GM21723 (cell line): ENCODE measurements at regions not wholly inside any gene's neighbourhood (a gene's known extent, or its start where the extent isn't known, plus 50 kb on each side); places are given as distances from the start of the nearest gene placed in this dataset.

Source experiments
- ATAC-seq: cut with Tn5 transposase; IDR thresholded peaks from one replicate; pipeline ENCODE4 v1.9.1; 2021; ENCODE audit warnings: mild to moderate bottlenecking, moderate library complexity; ENCODE audit not compliant: unreplicated experiment

DNA sequence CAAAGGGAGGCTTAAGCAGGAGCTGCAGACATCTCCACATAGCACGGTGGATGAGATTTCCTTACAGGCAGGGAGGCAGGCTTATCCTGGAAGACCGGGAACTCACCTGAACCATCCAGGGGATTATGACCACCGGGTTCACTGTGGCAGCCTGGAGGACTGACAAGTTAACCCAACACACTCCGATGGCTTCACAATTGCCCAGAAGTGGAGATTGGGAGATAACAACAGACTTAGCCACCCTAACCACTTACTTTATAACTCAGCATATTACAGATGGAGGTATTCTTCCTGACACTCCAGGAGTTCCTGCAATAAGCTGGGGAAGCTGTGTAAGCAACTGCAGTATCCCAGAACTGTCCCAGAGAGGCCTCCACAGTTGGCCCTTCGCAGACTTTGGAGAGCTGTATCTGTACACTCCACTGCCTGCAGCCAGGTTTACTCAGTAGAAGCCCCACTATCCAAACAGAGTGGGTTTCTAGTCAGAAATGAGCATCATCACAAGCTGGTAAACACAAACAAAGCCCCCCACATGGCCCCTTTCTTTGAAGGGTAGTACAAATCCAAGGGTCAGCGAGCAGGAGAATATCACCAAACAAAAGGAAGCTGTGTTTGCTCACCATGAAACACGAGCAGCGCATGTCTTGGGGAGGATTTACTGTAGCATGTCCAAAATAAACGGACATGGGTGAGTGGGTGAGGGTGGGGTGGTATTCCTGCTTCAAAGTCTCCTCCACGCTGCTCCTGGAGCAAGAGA lies 462.2 kb downstream of the RASEF start:
- ATAC-seq: no peak

DNA sequence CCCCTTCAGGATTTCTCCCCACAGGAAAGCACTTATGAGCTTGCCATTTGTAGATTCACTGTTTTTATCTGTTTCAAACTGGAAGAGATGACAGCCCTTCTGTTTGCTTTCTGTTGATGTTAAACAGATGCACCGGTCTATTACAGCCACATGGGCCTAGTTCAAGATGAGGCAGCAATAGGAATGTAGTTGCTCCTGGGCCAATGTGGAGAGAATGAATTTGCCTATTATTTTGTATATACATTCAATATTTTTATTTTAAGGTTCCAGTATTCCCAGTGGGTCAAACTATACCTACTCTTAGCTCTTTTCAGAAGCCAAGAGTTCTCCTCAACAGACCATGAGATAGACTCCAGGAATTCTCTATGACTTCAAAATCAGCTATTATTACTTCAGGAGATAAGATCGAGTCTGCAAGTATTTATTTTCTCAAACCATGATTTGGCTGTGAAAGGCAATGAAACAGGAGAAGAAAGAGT lies 461.6 kb downstream of the RASEF start:
- ATAC-seq: no peak

DNA sequence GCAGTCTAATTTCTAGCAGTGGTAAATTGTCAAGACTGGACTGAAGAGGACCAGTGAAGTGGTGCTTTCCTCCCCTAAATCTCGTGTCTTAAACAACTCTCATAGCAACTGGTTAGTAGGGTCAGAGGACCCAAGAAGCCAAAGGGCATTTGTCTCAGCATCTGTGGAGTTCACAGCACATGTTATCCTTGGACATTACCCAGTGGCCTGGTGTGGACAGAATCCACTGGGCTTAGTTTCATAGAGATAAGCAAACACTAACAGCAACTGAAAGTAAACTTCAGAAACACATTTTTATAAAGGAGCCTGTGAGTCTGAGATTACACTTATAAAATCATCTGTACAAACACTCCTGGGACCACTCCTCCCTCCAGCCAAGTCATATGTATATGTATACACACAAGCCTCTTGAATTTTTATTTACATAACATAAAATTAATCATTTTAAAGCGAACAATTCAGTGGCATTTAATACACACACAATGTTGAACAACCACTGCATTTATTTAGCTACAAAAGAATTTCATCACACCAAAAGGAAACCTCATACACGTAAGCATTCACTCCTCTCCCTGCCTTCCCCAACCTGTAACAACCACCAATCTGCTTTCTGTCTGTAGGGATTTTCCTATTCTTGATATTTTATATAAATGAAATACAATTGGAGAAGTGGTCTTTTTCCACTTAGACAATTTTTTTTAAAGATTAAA lies 457.8 kb downstream of the RASEF start:
- no peak for ATAC-seq

DNA sequence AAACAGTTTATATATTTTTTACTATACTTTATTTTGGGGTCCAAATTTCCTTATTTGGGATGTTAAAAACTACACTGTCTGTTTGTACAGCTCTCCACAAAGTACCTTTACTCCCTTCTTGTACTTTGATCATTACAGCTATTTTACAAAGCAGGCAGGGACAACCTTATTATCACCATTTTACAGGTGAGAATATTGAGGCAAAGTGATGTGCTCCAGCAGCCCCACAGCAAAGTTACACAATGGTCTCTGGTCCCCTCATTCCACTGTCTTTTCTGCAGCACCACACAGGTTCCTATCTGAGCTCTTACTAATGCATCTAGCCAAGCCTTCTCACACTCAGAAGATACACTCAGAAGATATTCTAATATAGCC lies 457.3 kb downstream of the RASEF start:
- no peak for ATAC-seq

DNA sequence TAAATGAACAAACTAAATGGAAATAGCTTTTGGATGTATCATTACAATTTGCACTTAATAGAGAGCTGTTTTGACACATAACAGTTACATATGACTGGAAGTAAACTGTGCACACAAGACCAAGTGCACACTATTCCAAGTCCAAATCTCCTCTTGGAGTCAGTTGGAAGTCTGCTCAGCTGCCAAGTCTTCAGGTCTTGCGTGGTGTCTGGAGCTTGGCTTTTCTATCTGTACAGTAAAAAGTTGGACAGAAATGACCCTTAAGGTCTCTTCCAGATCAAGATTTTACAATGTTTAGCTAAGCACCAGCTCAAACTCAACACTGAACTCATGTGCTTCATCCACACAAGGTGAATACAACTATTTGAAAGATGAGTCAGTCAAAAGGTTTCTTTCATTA lies 456.9 kb downstream of the RASEF start:
- ATAC-seq: no peak

DNA sequence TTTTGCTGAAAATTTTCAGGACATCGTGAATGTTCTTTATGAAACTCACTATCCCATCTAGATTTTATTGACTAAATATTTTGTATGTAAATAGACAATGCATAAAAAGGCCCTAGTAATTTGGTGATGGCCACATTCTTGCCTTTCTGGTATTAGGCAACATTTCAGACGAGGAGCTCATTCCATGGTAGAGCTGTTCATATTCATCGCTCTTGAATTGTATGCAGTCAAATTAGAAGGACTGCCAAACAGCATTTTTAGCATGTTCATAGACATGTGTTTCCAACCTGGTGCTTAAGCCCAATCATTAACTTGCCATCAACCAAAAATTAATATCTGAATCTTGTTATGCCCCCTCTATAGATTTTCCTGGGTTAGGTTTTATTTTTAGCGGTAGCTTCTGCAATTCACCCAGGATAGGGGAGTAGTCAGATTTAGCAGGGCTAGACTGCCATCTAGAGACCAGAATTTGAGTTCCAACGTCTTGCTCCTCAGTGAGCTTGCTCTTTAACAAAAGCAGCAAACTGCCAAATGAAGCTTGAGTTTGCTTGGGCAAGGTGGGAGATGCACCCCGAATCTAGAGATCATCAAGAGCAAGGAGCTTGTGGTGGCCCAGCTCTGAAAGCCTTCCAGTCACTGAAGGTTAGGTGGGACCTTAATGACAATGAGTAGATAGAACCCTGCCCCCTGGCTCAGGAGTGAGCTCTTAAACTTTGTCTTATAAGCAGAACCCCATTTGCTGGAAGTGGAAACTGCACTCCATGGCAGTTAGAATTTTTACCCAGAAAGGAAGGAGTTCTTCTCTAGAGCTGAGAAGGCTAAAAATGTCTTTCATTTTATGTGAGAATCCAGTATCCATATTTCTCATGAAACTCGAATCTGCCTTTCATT lies 456.2 kb downstream of the RASEF start:
- ATAC-seq: no peak

DNA sequence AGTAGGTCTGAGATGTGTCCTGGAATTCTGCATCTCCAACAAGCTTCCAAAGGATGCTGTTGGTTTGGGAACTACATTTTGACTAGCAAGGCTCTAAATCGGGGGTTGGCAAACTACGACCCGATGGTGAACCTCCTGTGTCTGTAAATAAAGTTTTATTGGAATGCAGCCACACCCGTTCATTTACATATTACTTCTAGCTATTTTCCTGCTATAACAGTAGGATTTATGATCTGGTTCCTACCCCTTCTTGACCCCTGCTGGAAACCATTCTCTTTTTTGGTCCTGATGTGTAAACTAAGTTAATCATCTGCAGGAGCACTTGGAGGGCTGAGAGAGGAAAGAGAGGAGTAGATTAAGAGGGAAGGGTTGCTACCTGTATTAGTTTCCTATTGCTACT lies 454.5 kb downstream of the RASEF start:
- ATAC-seq: no peak

DNA sequence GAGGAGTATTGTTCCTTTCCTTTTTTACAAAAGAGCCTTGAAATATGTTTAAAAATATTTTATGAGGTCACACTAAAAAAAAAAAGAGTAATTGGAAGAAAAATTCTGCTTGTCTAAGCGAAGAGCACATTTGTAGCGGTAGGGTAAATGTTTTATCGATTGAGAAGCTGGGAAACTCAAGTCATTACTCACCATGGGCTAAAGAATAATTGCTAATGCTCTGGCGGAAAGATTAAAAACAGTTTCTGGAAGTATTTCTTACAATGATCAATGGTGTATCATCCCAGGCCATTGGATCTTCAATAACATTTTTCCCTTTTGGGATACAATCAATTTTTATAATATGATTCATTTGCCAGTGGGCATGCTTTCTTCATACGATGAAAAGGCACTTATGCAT lies 450.0 kb downstream of the RASEF start:
- ATAC-seq: no peak

DNA sequence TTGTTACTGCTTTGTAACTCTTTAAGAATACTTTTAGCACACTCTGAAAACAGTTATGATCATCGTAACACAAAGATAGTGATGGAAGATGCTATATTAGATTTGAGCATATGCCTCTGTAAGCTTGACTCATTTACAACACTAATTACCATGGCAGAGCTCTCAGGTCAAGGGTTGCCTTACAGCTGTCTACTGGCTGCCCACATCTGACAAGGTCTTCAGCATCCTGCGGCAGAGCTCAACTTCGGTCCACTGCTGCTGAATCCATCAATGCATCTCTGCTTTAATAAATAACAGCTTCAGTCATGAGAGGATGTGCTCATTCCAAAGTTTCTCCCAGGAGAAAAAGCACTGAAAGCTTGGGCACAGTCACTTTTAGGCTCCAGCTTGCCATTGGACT lies 449.4 kb downstream of the RASEF start:
- ATAC-seq: no peak

DNA sequence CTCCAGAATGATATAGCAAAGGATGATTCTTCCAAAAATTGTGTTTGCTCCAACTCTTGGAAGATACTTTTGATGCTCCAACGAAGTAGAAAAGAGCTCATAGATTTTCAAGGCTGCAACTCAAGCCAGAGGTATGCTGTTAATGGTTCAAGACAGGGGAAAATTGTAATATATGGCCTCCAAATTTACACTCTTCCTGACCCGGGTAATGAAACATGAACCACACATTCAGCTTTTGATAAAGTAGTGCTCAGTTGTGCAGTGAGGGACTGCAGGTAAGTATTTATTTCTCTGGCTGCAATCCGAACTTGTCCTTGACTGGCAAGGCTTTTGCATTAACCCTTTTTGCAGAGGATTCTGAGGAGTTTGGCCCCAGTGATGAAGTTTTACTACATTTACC lies 446.4 kb downstream of the RASEF start:
- no peak for ATAC-seq

DNA sequence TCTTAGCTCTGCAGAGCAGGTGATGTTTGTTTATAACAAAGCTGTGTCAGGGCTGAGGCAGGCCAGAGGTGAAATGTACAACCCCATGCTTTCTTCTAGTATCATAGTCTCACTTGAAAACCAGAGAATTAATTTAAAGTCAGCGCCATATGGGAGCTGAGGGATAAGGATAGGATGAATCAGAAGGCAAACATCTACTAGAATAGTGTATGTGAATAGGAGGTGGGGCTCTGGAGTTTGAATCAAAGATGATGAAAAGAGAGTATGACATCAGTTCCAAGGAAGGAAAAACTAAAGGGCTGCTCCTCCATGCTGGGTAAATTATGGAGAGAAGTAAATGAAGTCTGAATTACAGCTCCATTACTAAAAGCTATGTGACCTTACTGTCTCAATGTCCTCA lies 441.5 kb downstream of the RASEF start:
- ATAC-seq: no peak

DNA sequence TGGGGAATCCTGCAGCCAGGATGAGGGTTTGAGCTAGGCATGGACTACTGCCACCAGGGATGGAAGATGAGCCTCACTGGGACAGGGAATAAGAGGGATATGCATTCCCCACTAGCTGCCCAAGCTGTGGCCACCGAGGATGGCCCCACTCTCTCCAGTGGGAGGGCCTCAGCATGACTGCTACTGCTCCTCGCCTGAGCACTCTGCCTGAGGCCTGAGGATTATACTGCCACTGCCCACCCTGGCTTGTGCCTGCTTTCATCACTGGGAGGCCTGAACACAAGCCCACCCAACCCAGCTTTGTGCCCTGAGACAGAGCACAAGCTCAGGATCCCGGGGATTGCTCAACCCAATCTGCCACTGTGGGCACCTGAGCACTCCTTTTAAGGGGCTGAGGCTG lies 425.6 kb downstream of the RASEF start:
- no peak for ATAC-seq

DNA sequence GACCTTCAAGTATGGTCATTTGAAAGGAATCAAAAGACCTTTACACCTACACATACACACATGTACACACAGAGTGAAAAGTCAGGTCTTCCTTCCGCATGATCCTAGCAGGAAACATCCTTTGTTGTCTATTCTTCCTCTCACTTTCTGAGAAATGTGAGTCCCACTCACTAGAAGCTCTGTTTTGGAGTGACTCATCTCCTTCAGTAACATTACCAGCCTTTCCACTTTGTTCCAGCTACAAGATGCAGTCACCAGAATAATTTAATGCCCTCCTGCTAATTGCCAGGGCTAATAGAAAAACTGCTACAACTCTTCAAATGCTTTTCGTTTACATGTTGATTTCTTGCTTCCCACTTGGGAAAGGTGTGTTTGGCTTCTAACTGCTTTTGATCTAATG lies 417.3 kb downstream of the RASEF start:
- no peak for ATAC-seq

DNA sequence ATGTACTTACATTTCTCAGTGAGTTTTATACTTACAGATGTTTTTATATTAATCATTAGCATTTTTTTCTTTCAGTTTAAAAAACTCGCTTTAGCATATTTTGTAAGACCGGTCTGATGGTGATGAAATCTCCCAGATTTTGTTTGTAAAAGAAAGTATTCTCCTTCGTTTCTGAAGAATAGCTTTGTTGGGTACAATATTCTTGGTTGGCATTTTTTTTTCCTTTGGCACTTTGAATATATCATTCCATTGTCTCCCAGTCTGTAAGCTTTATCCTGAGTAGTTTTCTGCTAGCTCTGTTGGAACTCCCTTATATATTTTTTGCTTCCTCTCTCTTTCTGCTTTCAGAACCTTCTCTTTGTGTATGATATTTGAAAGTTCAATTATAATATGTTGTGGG lies 412.6 kb downstream of the RASEF start:
- no peak for ATAC-seq

DNA sequence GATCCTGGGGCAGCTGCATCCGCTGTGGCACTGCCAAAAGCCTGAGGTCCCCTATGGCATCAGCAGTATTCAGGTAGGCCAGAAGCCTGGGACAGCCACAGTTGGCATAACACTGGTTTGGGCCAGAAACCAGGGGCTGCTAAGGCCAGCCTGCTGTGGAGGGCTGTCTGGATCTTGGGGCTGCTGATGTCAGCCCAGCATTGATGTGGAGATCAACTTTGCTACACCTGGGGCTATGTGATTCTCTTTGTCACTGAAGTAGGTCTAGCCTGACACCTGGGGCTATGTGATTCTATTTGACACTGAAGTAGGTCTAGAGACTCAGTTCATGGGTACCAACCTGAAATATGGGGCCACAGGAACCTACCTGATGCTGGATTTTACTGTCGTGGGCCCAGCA lies 411.5 kb downstream of the RASEF start:
- no peak for ATAC-seq

DNA sequence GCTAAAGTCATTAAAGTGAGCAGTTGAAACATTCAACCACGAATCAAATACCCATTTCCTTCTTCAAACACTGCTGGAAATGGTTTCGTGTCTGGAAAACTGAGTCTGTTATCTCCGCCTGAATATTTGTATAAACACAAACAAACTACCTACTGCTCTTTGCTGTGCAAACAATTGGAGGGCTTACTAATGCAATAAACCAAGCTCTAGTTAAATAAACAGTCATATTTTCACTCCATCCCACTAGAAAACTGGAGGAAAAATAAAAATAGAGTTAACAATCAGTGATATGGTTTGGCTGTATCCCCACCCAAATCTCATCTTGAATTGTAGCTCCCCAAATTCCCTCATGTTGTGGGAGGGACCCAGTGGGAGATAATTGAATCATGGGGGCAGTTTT lies 397.6 kb downstream of the RASEF start:
- ATAC-seq: no peak

DNA sequence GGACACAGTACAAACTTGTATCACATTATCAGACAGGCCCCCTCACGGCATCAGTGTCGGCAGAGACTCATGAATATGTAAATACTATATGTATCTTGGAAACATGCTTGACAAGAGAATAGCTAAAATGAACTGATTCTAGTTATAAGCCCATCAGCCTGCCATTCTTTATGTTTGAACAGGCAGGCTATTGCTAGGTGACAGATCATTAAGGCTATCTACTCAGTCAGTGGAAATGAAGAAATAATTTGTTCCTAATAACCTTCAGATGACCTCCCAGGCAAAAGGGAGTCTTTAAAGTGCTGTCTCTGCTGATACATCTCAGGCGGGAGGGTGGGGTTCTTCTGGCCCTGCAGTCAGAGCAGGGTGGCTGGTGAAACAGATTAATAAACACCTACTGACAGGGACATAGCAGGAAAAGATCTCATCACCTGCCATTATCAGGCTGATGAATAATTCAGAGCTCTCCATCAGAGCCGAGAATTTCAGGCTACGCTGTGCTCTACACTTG lies 394.2 kb downstream of the RASEF start:
- no peak for ATAC-seq

DNA sequence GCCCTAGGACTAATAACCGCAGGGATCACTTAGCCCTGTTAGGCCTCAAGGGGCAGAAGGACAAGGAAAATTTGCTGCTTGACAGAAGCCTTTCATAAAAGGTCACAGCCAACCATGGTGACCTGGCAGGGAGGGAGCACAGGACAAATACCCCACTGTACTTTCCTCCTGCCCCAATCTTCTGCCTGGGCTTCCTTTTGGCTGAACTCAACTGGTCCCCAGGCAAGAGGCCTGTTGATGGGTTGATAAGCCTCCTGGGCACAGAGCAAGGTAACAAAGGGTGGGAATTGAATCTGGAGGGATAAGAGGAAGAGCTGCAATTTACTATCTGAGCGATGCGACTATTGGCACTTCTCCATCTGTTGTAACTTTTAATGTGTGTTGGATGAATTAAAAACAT lies 392.9 kb downstream of the RASEF start:
- ATAC-seq: no peak

DNA sequence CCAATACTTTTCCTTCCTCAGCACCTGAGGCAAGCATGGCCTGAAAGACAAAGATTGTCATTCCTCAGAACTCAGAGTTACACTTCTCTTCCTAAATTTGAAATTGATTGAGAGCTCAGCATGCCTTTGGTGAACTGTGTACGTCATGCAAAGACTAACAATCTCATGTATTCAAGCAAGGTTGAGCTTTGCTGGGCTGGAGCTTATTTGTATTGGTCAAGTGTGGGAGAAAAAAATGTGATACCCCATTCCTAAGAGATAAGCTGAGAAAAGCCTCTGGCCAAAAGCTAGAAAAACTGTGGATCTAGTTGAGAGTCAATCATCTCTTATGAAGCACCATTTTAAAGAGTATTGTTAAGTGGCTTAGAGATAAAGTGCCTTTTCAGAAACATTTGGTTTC lies 392.2 kb downstream of the RASEF start:
- no peak for ATAC-seq

DNA sequence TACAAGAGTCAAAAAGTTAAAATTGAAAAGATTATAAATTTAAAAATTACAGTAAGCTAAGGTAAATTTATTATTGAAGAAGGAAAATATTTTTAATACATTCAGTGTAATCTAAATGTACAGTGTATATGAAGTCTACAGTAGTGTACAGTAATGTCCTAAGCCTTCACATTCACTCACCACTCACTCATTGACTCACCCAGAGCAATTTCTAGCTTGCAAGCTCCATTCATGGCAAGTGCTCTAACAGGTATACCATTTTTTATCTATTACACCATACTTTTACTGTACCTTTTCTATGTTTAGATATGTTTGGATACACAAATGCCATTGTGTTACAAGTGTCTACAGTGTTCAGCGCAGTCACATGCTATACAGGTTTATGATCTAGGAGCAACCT lies 389.7 kb downstream of the RASEF start:
- ATAC-seq: no peak

DNA sequence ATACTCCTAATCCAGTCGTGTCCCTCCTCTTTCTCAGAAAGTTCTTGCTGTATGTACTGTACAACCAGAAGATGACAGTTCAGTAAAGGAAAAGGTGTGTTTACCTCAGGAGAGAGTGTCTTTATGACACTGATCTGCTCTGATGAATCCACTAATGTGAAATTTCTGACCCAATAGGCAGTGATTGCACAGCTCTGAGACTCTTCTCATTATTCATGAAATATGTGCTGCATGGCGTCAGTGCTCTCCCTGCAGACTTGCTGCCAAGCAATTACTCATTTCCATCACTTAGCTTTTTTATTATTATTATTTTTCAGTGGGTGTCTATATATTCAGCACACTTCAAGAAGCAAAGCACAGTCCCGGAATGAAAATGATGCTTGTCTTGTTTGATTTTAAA lies 389.0 kb downstream of the RASEF start:
- ATAC-seq: no peak
